K562 (cell line): ENCODE measurements at regions not wholly inside any gene's neighbourhood (a gene's known extent, or its start where the extent isn't known, plus 50 kb on each side); places are given as distances from the start of the nearest gene placed in this dataset.
A peak's percentile ranks its signal among the peaks of the same experiment; 100 is the strongest.

ENCODE experiments used
- AFF1 ChIP-seq, 2 experiments: fragments of 450-650 bp; IDR thresholded peaks; 2 replicates each; pipeline ENCODE4 v1.6.1; 2018; ENCODE audit warnings: mild to moderate bottlenecking in 2 of 2, low read depth in 1 of 2; ENCODE audit not compliant: partially characterized antibody in 2 of 2
- DMBX1 ChIP-seq: fragments of 250-450 bp; sonication (Bioruptor Pico); IDR thresholded peaks from 2 replicates; pipeline ENCODE4 v1.8.0; 2022; ENCODE audit warnings: inconsistent platforms, mild to moderate bottlenecking, moderate library complexity, borderline replicate concordance
- GATAD2A ChIP-seq: fragments of 450-650 bp; IDR thresholded peaks from 2 replicates; pipeline ENCODE4 v1.6.1; 2017
- HBP1 ChIP-seq: fragments of 450-650 bp; formaldehyde crosslinking; IDR thresholded peaks from 2 replicates; pipeline ENCODE4 v1.4.0; 2022; ENCODE audit warnings: missing genetic modification characterization
- HDAC1 ChIP-seq, 2 experiments: fragments of 450-650 bp; IDR thresholded peaks; 2 replicates each; pipeline ENCODE4 v1.6.1; 2016 to 2017; ENCODE audit warnings: inconsistent platforms in 1 of 2, mild to moderate bottlenecking in 1 of 2, moderate library complexity in 1 of 2
- HDGF ChIP-seq: fragments of 450-650 bp; IDR thresholded peaks from 2 replicates; pipeline ENCODE4 v1.6.1; 2016
- HLTF ChIP-seq: fragments of 450-650 bp; IDR thresholded peaks from 2 replicates; pipeline ENCODE4 v1.6.1; 2016
- KDM1A ChIP-seq, 2 experiments: fragments of 450-650 bp; IDR thresholded peaks; 2 replicates each; pipeline ENCODE4 v1.6.1; 2016; ENCODE audit warnings: mild to moderate bottlenecking in 2 of 2
- LCOR ChIP-seq: sonication (generic); formaldehyde crosslinking; IDR thresholded peaks from 2 replicates; pipeline ENCODE4 v1.8.0; 2022; ENCODE audit warnings: mild to moderate bottlenecking, missing genetic modification reagents
- NFE2L1 ChIP-seq: fragments of 450-650 bp; IDR thresholded peaks from 2 replicates; pipeline ENCODE4 v1.6.1; 2016; ENCODE audit warnings: missing genetic modification characterization, low read depth, mild to moderate bottlenecking, missing compliant biosample characterization, moderate library complexity, borderline replicate concordance
- NFIC ChIP-seq: fragments of 450-650 bp; IDR thresholded peaks from 2 replicates; pipeline ENCODE4 v1.6.1; 2017; ENCODE audit warnings: mild to moderate bottlenecking, inconsistent platforms
- NFIX ChIP-seq: fragments of 250-450 bp; sonication (Bioruptor Pico); IDR thresholded peaks from 2 replicates; pipeline ENCODE4 v1.4.0; 2020; ENCODE audit warnings: low read depth, mild to moderate bottlenecking, moderate library complexity
- SMARCE1 ChIP-seq: fragments of 450-650 bp; IDR thresholded peaks from 2 replicates; pipeline ENCODE4 v1.7.1; 2016; ENCODE audit warnings: mild to moderate bottlenecking
- YBX1 ChIP-seq: fragments of 450-650 bp; IDR thresholded peaks from 2 replicates; pipeline ENCODE4 v1.7.1; 2016; ENCODE audit warnings: mild to moderate bottlenecking
- ZBTB26 ChIP-seq: fragments of 450-650 bp; formaldehyde crosslinking; IDR thresholded peaks from 2 replicates; pipeline ENCODE4 v1.4.0; 2022; ENCODE audit warnings: missing genetic modification characterization
- ZC3H4 ChIP-seq: sonication (generic); formaldehyde crosslinking; IDR thresholded peaks from 2 replicates; pipeline ENCODE4 v1.9.0; 2021; ENCODE audit warnings: missing genetic modification reagents, borderline replicate concordance
- ZSCAN29 ChIP-seq: fragments of 450-650 bp; IDR thresholded peaks from 2 replicates; pipeline ENCODE4 v1.6.1; 2017
- TF ChIP-seq, protein P1 (sequence below): fragments of 200-800 bp; sonication (Bioruptor generic); IDR thresholded peaks from 2 replicates; pipeline ENCODE4 v1.6.1; 2017; ENCODE audit warnings: missing genetic modification characterization, missing compliant biosample characterization
- TF ChIP-seq, protein P2 (sequence below): fragments of 450-650 bp; formaldehyde crosslinking; conservative IDR thresholded peaks from 2 replicates; pipeline ENCODE4 v1.4.0; 2022; ENCODE audit warnings: mild to moderate bottlenecking, missing genetic modification characterization

DNA sequence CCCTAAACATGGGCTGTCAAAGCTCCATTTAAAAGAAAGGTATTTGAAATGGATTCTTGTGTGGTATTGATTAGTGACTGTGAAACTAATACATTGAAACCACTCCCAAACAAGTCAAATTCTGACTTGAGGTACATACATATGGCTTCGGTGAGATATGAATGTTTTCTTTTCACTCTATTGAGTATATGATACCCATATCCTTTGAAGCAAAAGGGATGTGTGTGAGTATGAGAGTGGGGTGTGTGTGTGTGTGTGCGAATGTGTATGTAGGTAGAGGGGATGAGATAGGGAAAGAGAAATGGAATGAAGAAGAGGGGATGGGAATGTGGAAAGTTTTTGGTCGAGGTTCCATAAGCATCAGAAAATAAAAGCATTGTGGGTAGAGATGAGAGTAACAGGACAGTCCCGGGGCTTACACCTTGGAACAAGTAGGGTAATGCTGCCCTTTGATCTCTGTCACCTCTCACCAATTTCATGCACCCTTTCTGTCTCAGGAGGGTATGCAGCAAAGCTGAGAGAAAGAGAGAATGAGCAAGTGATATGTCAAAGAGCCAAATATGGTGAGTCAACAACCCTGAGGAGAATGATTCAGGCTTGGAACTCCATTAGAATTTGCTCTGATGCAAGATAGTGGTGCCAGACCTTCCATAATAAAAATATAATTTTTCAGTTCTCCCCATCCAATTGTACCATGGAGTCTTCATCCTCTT is 64.0 kb upstream of the ZEB2 start (continued):
- TF ChIP-seq AFF1 (IDR thresholded peaks at IDR 0.05; ENCODE audit: low read depth in 1 of 2, partially characterized antibody in 2 of 2) (peak in 1 of 2 experiments; percentile 53), DMBX1 (0 out of 2 replicates have a peak, but pooled peaks have one; percentile 19), HDAC1 (IDR thresholded peaks at IDR 0.05) (peak in 1 of 2 experiments; percentile 69; a peak in 2 of 4 replicates), NFE2L1 (tag) (peak; percentile 17; the same call in 1 of the 2 replicates), NFIX (CRISPR knock-in tag) (no peak), ZC3H4 (CRISPR knock-in tag) (no peak), GATAD2A (peak; percentile 65; the same call in 1 of the 2 replicates), HLTF (peak; percentile 50; the same call in 1 of the 2 replicates), YBX1 (0 out of 2 replicates have a peak, but pooled peaks have one; percentile 63), LCOR (CRISPR knock-in tag) (peak; percentile 68; the same call in 1 of the 2 replicates), HBP1 (peak; percentile 37; the same call in 1 of the 2 replicates), HDGF (peak; percentile 92; the same call in 1 of the 2 replicates), ZBTB26 (CRISPR knock-in tag) (0 out of 2 replicates have a peak, but pooled peaks have one; percentile 52), NFIC (0 out of 2 replicates have a peak, but pooled peaks have one; percentile 30), SMARCE1 (peak; percentile 60; the same call in 1 of the 2 replicates), KDM1A (IDR thresholded peaks at IDR 0.05) (peak in 1 of 2 experiments; percentile 24; a peak in 1 of 4 replicates), ZSCAN29 (0 out of 2 replicates have a peak, but pooled peaks have one; percentile 5)
- TF ChIP-seq, protein P1, sequence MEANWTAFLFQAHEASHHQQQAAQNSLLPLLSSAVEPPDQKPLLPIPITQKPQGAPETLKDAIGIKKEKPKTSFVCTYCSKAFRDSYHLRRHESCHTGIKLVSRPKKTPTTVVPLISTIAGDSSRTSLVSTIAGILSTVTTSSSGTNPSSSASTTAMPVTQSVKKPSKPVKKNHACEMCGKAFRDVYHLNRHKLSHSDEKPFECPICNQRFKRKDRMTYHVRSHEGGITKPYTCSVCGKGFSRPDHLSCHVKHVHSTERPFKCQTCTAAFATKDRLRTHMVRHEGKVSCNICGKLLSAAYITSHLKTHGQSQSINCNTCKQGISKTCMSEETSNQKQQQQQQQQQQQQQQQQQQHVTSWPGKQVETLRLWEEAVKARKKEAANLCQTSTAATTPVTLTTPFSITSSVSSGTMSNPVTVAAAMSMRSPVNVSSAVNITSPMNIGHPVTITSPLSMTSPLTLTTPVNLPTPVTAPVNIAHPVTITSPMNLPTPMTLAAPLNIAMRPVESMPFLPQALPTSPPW (CRISPR knock-in tag), result peak; percentile 9; the same call in 1 of the 2 replicates
- TF ChIP-seq, protein P2, sequence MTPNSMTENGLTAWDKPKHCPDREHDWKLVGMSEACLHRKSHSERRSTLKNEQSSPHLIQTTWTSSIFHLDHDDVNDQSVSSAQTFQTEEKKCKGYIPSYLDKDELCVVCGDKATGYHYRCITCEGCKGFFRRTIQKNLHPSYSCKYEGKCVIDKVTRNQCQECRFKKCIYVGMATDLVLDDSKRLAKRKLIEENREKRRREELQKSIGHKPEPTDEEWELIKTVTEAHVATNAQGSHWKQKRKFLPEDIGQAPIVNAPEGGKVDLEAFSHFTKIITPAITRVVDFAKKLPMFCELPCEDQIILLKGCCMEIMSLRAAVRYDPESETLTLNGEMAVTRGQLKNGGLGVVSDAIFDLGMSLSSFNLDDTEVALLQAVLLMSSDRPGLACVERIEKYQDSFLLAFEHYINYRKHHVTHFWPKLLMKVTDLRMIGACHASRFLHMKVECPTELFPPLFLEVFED (CRISPR knock-in tag), result peak; percentile 90
